Activated T-helper 17 cell treated with anti-CD3 and anti-CD28 coated beads, Interleukin-2, amount 50 U/mL, for 72 hours (primary cell): ENCODE measurements at regions not wholly inside any gene's neighbourhood (a gene's known extent, or its start where the extent isn't known, plus 50 kb on each side); places are given as distances from the start of the nearest gene placed in this dataset.

Experiments used
- ATAC-seq: fragments of 150-1000 bp; cut with Tn5 transposase; replicated peaks from 2 replicates; pipeline ENCODE4 v1.10.0; 2021; ENCODE audit warnings: mild to moderate bottlenecking, moderate library complexity
- H3K27ac Mint-ChIP-seq: one replicate; pipeline ENCODE4 v1.8.0; 2022; ENCODE audit warnings: mixed read lengths
- H3K27me3 Mint-ChIP-seq: one replicate; pipeline ENCODE4 v1.8.0; 2022; ENCODE audit warnings: mixed read lengths
- H3K36me3 Mint-ChIP-seq: one replicate; pipeline ENCODE4 v1.8.0; 2022; ENCODE audit warnings: low read depth, mild to moderate bottlenecking, mixed read lengths
- H3K4me1 Mint-ChIP-seq: one replicate; pipeline ENCODE4 v1.8.0; 2022; ENCODE audit warnings: mixed read lengths
- H3K4me3 Mint-ChIP-seq: one replicate; pipeline ENCODE4 v1.8.0; 2022; ENCODE audit warnings: mild to moderate bottlenecking, mixed read lengths
- H3K9me3 Mint-ChIP-seq: one replicate; pipeline ENCODE4 v1.8.0; 2022; ENCODE audit warnings: mixed read lengths

DNA sequence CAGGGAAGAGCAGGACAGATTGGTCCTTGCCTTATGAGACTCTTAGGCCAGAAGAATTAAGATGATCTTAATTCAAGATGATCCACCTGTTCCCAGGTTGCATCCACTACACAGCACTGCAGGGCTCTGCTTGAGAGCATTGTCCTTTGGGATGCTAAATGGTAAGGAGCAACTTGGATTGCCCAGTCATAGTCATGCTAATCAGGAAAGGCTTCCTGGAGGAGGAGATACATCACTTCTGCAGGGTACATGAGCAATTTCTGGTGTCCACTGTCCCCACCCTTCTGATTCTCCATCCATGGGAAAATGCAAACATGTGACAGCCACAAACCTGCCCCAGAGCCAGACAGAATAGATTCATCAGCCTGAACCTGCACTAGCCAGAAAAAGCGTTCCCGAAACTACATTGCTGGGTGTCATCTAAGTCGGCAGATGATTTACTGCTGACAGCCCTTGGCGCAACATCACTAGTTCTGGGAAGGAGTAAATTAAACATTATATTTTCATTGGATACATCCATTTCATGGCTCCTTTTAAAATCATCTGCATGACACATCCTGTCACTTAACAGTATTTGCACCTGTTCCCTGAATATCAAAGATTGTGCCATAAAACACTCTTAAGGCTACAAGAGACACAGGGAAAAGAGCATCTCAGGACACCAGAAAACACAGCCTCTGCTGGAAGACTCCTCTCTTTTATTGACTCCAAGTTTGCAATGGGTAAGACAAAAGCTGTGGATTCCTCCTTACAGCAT, 282.2 kb downstream of the MAF start:
- Mint-ChIP-seq H3K27ac (peak overlapping the region; percentile 92), H3K27me3 (no peaks in the 10 kb centered on the region), H3K36me3 (peaks cover 10% of the 10 kb centered on the region), H3K4me3 (peak overlapping the region; percentile 69), H3K9me3 (peaks cover 4% of the 10 kb centered on the region), H3K4me1 (peaks cover 34% of the 10 kb centered on the region)
- no peak for ATAC-seq

DNA sequence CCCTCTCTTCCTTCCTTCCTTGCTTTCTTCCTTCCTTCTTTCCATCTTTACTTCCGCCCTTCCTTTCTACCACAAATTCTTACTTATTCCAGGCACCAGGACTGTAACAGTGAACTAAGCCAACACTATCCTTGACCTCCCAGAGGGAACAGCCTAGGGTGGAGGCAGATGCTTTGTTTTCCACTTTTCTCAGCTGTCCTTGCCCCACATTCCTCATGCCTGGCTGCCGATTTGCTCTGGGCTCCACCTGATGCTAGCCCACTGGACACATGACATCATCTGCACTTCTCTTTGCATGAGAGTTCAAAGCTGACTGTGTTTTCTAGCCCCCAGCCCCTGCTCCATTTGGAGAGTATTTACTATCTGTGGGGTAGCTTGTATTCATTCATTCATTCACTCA, 283.0 kb downstream of the MAF start:
- H3K9me3 Mint-ChIP-seq: peaks cover 4% of the 10 kb centered on the region
- peaks cover 10% of the 10 kb centered on the region for H3K36me3 Mint-ChIP-seq
- ATAC-seq: no peak
- peak overlapping the region; percentile 69 for H3K4me3 Mint-ChIP-seq
- peak overlapping the region; percentile 92 for H3K27ac Mint-ChIP-seq
- H3K4me1 Mint-ChIP-seq: peaks cover 34% of the 10 kb centered on the region
- no peaks in the 10 kb centered on the region for H3K27me3 Mint-ChIP-seq

DNA sequence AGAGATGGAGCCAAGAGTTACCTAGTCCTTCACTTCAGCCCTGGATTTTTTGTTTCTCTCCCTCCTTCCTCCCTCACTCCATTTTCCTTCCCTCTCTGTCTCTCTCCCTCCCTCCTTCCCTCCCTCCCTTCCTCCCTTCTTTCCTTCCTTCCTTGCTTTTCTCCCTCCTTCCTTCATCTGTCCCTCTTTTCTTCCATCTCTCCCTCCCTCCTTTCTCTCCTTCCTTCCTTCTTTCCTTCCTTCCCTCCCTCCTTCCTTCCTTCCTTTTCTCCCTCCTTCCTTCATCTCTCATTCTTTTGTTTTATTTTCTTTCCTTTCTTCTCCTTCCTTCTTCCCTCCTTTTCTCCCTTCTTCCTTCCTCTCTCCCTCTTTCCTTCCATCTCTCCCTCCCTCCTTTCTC, 283.5 kb downstream of the MAF start:
- H3K27ac Mint-ChIP-seq: peak overlapping the region; percentile 92
- ATAC-seq: no peak
- H3K4me1 Mint-ChIP-seq: peaks cover 34% of the 10 kb centered on the region
- H3K9me3 Mint-ChIP-seq: peaks cover 4% of the 10 kb centered on the region
- H3K27me3 Mint-ChIP-seq: no peaks in the 10 kb centered on the region
- peak overlapping the region; percentile 69 for H3K4me3 Mint-ChIP-seq
- peaks cover 10% of the 10 kb centered on the region for H3K36me3 Mint-ChIP-seq

DNA sequence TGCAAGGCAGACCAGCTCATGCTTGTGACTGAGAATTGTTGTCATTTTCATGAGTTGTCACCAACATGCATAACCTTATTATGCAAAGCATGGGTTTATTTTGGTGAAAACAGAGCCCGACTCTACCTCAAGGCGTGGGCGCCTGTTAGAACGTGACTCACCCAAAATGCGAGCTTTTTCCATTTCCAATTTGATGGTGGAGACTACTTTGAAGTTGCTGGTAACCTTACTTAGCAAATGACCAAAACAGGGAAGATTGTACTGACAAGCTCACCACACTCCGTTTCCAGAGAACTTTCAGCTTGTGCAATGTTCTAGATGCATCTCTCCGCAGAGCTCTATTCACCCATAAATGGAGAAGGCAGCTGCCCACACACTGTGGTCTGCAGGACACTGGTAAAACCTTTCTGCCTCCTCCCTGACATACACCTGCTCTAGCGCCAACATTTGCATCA, 284.5 kb downstream of the MAF start:
- no peaks in the 10 kb centered on the region for H3K27me3 Mint-ChIP-seq
- ATAC-seq: peak; percentile 93
- peaks cover 30% of the 10 kb centered on the region for H3K4me1 Mint-ChIP-seq
- peak overlapping the region; percentile 92 for H3K27ac Mint-ChIP-seq
- H3K4me3 Mint-ChIP-seq: peak overlapping the region; percentile 69
- H3K36me3 Mint-ChIP-seq: peaks cover 10% of the 10 kb centered on the region
- H3K9me3 Mint-ChIP-seq: peaks cover 4% of the 10 kb centered on the region

DNA sequence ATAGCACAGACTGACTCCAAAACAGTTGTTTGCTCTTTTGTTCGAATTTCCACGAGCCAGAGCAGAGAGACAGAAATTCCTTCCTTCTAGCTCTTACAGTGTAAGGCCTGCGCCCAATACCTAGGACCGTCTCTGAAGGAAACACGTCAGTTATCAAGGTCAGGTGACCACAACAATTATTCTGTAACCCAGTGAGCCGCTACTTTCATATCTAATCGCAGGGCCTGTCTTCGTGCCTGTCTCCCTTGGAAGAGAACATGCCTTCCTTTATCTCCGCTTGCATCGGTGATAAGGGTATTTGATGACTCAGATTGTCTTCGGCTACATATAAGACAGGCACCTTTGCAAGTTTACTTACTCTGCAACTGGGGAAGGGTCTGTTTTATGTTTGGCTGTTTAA, 288.0 kb downstream of the MAF start:
- H3K36me3 Mint-ChIP-seq: peaks cover 8% of the 10 kb centered on the region
- H3K4me1 Mint-ChIP-seq: peaks cover 37% of the 10 kb centered on the region
- H3K9me3 Mint-ChIP-seq: peaks cover 1% of the 10 kb centered on the region
- no peak for ATAC-seq
- H3K4me3 Mint-ChIP-seq: no peak overlapping the region
- no peaks in the 10 kb centered on the region for H3K27me3 Mint-ChIP-seq
- H3K27ac Mint-ChIP-seq: peak overlapping the region; percentile 61

DNA sequence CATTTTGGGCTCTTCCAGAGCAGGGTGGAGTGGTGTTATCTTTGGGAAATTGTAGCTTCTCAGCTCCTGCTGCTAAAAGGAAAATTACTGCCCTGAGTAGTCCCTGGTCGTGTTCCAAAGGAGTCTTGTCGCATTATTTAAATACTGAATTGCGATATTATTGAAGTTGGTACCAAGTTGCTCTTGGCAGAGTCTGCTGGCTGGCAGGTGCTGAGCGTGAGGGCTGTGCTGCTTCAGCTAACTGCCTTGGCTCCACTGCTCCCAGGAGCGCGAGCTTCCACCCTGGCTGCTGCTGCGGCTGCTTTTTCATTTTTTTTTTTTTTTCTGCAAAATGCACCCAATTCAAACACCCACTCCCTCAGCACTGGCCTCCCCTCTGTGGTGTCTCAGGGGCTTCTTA, 289.8 kb downstream of the MAF start:
- no peak for ATAC-seq
- Mint-ChIP-seq H3K4me1 (peaks cover 19% of the 10 kb centered on the region), H3K4me3 (no peak overlapping the region), H3K27me3 (no peaks in the 10 kb centered on the region), H3K9me3 (no peaks in the 10 kb centered on the region), H3K27ac (no peak overlapping the region), H3K36me3 (peaks cover under 1% of the 10 kb centered on the region)

DNA sequence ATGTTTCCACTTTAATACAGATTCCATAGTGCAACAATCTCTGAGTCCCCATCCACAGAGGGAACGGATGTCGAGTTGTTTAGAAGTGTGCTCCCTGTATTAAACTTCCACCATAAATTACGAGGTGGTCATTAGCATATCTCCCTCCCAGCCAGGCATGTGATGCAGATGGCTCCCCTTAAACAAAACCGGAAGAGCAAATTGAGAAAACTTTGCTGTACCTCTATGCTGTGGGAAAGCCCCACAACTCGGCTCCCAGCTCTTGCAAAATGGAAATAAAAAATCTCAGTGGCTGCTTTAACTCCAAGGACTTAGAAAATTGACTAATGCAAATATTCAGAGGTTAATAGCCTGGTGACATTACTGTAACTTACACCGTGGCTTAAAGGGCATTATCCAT, 290.9 kb downstream of the MAF start:
- peak overlapping the region; percentile 13 for H3K4me3 Mint-ChIP-seq
- peaks cover 16% of the 10 kb centered on the region for H3K4me1 Mint-ChIP-seq
- no peaks in the 10 kb centered on the region for H3K27me3 Mint-ChIP-seq
- H3K9me3 Mint-ChIP-seq: no peaks in the 10 kb centered on the region
- peak; percentile 49 for ATAC-seq
- no peak overlapping the region for H3K27ac Mint-ChIP-seq
- H3K36me3 Mint-ChIP-seq: no peaks in the 10 kb centered on the region

DNA sequence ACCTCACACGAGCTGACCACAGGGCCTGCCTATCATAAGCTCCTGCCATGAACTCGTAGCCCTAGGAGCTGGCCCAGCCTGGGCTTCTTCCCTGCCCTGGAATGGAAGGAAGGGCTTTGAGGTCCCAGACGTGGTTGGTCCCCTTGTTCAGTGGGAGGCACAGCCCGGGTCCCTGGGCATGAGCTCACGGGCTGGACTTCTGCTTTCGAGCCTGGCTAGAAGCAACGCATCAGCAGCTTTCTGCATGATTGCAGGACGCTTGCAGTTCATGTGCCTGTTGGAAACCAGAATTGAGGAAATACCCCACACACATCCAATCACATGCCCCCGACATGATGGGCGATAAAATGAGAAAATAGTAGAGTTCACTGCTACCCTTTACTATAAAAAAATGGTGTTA, 293.3 kb downstream of the MAF start:
- Mint-ChIP-seq H3K9me3 (peaks cover 3% of the 10 kb centered on the region), H3K27ac (no peak overlapping the region), H3K36me3 (no peaks in the 10 kb centered on the region), H3K4me3 (no peak overlapping the region), H3K4me1 (peaks cover 16% of the 10 kb centered on the region), H3K27me3 (no peaks in the 10 kb centered on the region)
- no peak for ATAC-seq

DNA sequence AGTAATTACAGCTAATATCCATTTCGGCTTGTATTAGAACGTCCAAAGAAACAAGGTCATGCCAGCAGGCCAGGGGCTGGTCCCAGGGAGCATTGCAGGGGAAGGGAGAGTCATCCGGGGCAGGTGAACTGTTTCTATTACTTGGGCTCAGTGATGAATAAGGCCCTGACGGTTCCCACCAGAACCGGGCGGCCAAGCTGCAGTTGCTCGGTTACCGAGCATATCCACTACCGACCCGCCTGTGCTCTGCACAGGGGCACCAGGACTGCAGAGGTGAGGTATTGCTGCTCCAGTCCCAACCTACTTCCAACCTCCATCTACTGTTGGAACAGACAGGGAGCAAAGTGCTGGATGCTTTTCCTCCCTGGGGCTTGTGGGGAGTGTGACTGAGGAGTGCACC, 295.5 kb downstream of the MAF start:
- no peaks in the 10 kb centered on the region for H3K36me3 Mint-ChIP-seq

DNA sequence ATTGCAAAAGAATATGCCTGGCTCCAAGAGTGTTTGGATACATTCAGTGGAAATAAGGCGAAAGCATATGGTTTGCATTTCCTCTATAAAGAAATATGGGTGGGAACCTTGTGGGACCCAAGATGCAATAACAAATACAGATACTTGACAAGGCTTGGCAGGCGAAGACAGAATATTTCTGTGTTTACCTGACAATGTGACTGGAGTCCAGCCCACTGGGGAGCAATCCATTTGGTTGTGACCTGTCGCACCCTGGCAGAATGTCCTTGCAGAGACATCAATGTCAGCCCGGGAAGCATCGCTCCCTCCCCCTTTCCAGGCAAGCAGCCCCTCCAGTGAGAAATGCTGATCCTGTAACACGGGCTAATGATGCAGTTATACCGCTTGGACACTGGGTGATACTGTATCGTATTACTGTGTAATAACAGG, 296.6 kb downstream of the MAF start:
- Mint-ChIP-seq H3K4me3 (no peak overlapping the region), H3K27me3 (no peaks in the 10 kb centered on the region), H3K4me1 (peaks cover under 1% of the 10 kb centered on the region), H3K36me3 (no peaks in the 10 kb centered on the region), H3K9me3 (peaks cover 3% of the 10 kb centered on the region), H3K27ac (no peak overlapping the region)
- no peak for ATAC-seq

More for the DNA sequence above, 295.5 kb downstream of the MAF start:
- H3K27me3 Mint-ChIP-seq: no peaks in the 10 kb centered on the region
- H3K4me1 Mint-ChIP-seq: peaks cover 11% of the 10 kb centered on the region
- peaks cover 3% of the 10 kb centered on the region for H3K9me3 Mint-ChIP-seq
- ATAC-seq: no peak
- no peak overlapping the region for H3K27ac Mint-ChIP-seq
- H3K4me3 Mint-ChIP-seq: no peak overlapping the region

DNA sequence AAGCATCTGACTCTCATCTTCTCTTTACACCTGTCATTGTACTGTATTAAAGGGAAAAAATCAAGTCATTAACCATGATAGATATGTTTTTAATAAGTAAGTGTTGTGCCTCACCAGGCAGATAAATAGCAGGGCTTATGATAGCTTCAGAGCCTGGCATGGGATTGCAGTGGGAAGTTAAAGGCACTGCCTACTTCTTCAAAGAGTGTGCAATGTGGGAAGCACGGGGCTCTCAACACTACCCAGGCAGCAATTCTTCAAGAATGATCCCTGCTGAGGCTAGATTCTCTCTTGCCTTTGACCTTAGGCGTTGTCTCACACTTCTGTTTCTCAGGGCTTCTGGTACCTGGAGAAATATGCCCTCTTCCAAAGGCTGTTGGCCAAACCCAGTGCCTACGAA, 297.3 kb downstream of the MAF start:
- Mint-ChIP-seq H3K9me3 (peaks cover 3% of the 10 kb centered on the region), H3K4me1 (no peaks in the 10 kb centered on the region), H3K4me3 (no peak overlapping the region), H3K27ac (no peak overlapping the region), H3K27me3 (no peaks in the 10 kb centered on the region), H3K36me3 (no peaks in the 10 kb centered on the region)
- ATAC-seq: no peak

DNA sequence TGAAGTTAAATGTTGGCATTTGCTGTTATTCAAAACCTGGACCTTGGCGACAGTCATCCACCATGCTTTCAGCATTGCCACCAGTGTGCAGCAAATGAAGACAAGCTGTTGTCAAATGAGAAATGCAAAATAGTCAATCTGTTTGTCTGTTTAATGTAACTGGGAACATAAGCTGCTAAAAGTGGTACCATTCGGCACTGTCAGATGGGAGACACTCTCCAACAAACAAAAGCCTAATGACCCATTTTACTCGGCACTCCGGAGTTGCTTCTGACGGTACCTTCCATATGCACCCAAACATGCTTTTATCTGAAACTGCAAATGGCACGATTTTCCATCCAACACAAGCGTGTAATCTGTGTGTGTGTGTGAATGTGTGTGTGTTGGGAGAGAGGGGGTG, 297.8 kb downstream of the MAF start:
- ATAC-seq: no peak
- H3K4me1 Mint-ChIP-seq: no peaks in the 10 kb centered on the region
- no peak overlapping the region for H3K4me3 Mint-ChIP-seq
- H3K9me3 Mint-ChIP-seq: peaks cover 3% of the 10 kb centered on the region
- H3K27ac Mint-ChIP-seq: no peak overlapping the region
- no peaks in the 10 kb centered on the region for H3K36me3 Mint-ChIP-seq
- no peaks in the 10 kb centered on the region for H3K27me3 Mint-ChIP-seq

DNA sequence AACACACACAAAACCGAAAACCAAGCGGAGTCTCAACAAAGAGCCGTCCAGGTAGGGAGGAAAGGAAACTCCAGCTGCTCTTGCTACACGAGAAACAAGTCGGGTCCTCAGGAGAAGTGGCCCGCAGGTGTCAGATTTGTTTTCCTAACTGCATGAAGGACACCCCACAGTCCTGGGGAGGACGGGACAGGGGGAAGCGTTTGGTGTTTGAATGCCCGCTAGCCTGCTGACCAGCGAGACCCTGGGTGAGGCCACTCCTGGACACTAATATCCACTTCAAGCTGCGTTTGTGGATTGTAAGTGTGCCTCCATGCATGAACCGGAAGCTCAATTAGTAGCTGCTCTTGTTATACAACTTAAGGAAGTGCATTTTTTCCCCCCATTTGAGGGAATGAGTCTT, 299.5 kb downstream of the MAF start:
- H3K36me3 Mint-ChIP-seq: no peaks in the 10 kb centered on the region
- ATAC-seq: no peak

DNA sequence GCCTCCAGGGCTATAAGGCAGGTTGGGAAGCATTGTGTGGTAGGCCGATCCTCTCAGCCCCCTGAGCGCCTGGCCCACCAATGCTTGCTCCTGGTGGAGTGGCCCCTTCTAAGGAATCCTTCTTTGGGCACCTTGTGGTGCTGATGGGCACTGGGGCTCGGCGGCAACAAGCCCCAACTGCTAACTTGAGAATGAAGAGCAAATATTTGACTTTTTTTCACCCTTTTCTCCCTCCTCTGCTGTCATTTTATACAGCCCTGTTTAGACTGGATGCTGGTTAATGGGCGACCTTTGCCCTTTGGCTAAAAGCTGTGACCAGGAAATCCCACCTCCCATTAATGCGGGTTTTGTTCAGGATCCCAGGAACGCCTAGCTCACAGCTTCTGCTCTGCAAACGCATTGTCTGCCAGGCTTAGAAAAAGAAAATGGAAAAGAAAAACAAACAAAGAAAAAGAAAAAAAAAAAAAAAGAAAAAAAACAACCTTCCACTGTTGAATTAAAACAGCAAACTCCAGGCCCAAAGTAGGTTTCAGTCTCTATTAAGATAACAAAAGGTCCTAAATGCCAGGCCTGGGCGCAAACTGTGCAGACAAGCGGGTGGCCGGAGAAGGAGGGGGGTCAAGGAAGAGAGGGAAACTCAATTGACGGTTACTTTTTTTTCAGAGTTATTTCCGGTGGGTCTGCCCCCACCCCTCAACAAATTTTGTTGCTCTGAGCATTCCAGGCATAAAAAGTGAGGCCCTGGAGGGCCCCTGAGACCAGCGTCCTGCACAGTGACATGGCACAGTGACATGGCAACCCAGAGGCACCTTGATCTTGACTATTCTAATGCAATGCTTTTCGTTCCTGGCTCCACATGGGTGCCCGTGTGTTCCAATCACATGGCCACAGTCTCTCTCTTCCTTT, 301.4 kb downstream of the MAF start:
- H3K4me3 Mint-ChIP-seq: no peak overlapping the region
- no peaks in the 10 kb centered on the region for H3K27me3 Mint-ChIP-seq
- no peak for ATAC-seq
- no peak overlapping the region for H3K27ac Mint-ChIP-seq
- H3K4me1 Mint-ChIP-seq: peaks cover 12% of the 10 kb centered on the region
- peaks cover 3% of the 10 kb centered on the region for H3K9me3 Mint-ChIP-seq
- H3K36me3 Mint-ChIP-seq: no peaks in the 10 kb centered on the region

More for the DNA sequence above, 299.5 kb downstream of the MAF start:
- H3K4me3 Mint-ChIP-seq: no peak overlapping the region
- H3K27me3 Mint-ChIP-seq: no peaks in the 10 kb centered on the region
- peaks cover 3% of the 10 kb centered on the region for H3K9me3 Mint-ChIP-seq
- peaks cover 10% of the 10 kb centered on the region for H3K4me1 Mint-ChIP-seq
- H3K27ac Mint-ChIP-seq: no peak overlapping the region

DNA sequence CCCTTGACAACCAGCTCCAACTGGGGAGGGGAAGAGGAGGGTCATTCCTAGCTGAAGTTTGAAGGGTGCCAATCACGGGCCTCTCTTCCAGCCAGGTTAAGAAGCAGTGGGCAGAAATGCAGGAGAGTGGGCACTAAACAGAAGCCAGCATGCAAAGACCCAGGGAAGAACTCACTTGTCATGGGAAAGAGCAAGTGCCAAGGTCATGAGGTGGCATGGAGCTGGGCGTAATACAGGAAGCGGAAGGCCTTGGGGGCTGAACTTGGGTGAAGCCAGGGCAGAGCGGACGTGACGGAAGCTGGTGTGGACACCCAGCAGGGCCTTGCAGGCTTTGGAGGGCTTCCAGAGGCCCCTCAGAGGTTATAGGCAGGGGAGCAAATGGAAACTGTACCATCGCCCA, 302.1 kb downstream of the MAF start:
- Mint-ChIP-seq H3K27me3 (no peaks in the 10 kb centered on the region), H3K9me3 (peaks cover under 1% of the 10 kb centered on the region), H3K27ac (no peak overlapping the region), H3K4me1 (peaks cover 16% of the 10 kb centered on the region), H3K4me3 (no peak overlapping the region), H3K36me3 (no peaks in the 10 kb centered on the region)
- no peak for ATAC-seq
